ENCODE measurements at regions not wholly inside any gene's neighbourhood (a gene's known extent, or its start where the extent isn't known, plus 50 kb on each side); places are given as distances from the start of the nearest gene placed in this dataset.

DNA sequence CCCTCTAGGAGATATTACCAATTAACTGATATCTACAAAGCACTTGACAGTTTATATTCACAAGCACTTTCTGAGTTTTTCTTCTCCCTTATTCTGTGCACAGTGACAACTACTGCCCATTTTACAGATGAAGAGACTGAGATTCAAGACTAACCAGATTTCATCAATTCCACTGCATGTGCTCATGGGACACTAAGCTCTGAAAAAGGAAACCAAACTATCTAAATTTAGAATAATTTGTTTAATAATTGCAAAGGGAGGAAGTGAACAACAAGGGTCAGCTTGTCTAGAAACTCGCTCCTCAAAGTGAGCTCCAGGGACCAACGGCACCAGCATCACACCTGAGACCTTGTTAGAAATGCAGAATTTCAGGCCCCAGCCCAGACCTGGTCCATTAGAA lies 50.8 kb upstream of the MYLIP start:
- DNase-seq, result no peak

DNA sequence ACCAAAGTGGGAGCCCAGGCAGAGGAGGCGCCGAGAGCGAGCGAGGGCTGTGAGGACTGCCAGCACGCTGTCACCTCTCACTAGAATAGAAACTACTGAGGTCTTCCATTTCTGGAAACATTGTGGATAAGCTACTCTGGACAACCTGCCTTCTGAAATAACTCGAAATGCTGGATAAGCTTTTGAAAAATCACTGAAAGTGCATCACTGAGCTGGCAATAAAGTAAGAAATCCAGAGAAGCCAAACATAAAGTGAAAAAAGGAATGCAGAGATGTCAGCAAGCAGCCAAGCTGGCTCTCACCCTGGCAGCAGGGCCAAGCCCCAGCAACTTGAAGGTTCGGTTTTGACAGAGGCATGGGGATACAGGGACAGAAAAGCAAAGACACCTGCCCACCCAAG lies 59.2 kb upstream of the MYLIP start:
- no peak for DNase-seq

DNA sequence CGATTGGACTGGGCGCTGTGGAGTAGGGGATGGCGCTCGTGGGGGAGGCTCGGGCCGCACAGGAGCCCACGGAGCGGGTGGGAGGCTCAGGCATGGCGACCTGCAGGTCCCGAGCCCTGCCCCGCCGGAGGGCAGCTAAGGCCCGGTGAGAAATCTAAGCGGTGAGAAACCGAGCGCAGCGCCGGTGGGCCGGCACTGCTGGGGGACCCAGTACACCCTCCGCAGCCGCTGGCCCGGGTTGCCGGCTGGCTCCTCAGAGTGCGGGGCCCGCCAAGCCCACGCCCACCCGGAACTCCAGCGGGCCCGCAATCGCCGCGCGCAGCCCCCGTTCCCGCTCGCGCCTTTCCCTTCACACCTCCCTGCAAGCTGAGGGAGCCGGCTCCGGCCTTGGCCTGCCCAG lies 59.7 kb upstream of the MYLIP start:
- no peak for DNase-seq

DNA sequence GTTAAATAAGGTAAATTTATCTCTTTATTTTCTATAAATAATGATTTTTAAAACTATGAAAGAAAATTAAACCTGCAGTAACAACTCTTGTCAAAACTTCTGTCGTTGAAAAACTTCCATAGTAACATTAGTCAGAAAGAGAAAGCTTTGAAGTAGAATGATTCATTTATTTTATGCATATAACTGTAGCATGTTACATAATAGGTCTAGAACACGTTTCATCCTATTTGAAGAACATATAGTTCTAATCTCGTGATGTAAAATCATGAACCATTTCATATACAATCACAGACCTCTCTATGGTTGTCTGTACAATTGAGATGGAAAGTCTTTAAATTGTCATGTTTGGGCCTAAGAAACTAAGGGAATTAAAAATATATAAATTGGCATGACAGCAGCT lies 61.3 kb upstream of the MYLIP start:
- no peak for DNase-seq

DNA sequence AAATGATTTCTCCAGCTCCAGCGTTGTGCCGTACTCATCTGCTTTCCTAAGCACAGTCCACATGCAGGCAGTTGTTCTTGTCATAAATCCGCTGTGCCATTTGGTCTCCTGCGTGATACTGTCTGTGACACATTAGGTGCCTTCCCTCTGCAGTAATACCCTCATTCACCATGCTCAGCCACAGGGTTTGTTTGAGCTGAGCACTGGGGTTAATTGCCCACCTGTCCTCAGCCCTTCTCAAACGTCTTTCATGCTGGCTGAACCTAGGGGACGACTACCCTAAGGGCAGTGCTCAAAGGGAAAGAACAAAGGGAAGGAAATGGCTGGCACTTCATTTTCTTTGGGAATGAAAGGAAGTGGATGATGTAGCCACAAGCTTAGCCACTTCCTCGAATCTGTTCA lies 64.2 kb upstream of the MYLIP start:
- DNase-seq, result no peak

DNA sequence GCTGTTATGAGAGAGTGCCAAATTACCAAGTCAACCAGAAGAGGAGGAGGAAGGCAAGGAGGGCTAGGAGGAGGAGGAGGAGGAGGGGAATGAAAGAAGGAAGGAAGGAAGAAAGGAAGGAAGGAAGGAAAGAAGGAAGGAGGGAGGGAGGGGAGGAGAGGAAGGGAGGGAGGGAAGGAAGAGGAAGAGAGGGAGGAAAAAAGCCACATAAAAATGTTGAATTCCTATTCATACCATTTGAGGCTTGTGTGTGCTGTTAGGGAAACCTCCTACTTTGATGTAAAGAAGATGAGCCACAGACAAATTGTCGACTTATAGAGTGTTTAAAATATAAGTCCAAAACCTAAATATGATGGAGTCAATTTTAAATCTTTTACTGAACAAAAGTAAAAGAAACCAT lies 65.3 kb upstream of the MYLIP start:
- DNase-seq, result no peak

DNA sequence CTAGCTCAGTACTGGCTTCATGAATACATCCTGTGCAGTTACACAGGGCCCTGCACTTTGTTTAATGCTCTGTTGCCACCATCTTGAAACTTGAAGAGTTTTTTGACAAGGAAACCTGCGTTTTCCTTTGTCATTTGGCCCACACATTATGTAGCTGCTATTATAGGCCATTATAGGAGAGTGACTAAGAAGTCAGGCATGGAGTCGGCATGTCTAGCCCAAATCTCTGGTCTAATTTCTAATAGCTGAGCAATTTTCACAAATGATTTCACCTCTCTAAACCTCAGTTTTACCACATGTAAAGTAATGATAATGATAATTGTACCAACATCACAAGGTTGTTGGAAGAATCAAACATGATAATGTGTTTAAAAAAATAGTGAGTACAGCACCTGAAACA lies 67.1 kb upstream of the MYLIP start:
- DNase-seq, result no peak

DNA sequence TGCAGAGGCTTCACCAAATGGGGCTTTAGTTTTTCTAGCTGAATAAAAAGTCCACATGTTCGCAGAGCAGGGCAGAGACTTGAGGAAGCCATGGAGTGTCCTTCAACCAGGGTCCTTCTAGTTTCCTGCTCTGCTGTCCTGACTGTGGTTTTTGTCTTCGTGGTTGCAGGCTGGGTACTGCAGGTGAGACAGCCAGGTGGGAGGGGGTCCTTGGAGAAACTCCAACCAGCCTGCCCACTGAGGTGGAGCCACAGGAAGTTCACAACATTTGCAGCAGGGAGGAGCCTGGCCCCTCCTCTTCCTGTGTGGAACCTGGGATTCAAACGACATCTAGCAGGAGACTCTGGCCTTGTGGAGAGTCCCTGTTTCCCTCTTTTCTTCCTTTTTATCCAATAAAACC lies 68.8 kb upstream of the MYLIP start:
- DNase-seq, result no peak

DNA sequence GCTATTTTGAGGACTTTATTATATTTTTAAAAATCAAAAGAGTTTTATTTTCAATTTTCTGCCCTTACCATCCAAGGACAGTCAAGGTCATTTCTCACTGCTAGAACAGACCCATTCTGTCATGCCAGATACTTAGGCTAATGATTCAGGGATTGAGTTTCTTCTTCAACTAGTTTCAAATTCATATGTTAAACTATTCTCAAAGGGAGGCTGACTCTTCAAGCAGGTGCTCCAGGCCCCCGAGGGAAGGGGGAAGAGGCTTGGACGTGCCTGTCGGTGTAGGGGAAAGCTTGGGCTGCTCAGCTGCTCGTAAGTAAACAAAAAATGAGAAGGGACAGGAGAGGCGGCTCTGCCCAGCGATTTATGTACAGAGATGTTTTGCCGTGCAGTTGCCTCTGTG lies 69.4 kb upstream of the MYLIP start:
- DNase-seq, result peak; percentile 71

DNA sequence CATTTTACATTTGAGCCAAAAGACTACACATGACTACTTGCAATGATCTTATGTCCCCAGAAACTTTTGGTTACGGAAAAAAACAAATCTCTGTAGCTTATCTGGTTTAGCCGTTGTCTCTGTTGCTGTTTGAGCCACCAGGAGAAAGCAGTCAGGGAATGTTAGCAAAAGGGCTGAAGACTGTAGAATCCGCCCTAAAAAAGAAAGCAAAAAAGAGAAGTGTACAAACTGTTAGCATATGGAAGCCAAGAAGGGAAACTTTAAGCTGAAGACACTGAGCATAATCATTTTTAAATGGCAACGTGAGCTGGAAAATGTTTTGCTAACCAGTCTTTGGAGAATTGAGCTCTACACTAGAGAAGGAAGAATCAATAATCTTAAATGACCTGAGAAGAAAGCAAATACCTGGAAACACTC lies 69.9 kb upstream of the MYLIP start:
- DNase-seq, result no peak

DNA sequence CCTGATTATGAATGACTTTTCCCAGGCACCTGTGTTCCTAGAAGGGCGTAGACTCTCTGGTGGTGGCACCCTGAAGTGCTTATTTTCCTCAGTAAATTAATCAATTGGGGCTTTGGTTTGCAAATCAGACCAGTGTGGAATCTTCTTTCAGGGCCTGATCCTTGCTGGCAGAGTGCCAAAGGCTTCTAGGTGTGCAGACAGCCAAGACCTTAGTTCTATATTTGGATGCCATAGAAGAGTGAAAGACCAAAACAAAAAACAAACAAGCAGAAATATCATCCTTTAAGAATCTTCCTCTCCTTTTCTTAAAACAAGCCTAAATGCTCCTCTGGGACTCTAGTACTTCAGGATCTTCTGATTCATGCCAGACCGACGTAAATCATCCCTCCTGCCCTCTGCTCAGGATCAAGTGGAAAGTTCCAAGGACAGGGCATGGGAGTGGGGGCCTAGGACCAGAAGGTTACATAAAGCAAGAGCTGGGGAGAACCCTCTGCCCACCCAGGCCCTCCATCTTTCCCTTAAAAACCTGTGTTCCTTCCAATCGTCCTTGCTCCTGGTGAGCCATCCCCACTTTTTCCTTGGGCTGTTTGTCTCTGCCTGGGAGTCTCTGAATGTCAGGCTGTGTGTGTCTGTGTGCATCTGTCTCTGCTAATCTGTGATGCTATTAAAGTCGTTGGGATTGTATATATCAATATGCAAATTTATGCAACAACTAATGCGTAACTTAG lies 70.5 kb upstream of the MYLIP start:
- no peak for DNase-seq

DNA sequence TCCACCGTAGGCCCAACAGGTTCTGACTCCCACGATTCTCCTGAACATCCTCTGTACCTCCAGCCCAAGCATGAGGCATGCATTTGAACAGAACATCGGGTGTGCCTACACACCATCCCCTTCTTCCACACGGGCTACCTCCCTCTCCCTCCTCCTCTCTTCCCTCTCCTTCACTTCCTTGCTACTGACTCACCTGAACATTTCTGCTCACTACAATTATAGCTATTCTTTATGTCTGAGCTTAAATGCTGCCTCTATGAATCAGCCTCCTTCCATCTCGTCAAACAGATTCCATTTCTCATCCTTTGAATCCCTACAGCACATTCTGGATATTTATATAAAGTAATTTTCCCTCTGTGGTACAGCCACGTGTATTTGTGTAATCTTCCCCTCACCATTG lies 71.4 kb upstream of the MYLIP start:
- no peak for DNase-seq

DNA sequence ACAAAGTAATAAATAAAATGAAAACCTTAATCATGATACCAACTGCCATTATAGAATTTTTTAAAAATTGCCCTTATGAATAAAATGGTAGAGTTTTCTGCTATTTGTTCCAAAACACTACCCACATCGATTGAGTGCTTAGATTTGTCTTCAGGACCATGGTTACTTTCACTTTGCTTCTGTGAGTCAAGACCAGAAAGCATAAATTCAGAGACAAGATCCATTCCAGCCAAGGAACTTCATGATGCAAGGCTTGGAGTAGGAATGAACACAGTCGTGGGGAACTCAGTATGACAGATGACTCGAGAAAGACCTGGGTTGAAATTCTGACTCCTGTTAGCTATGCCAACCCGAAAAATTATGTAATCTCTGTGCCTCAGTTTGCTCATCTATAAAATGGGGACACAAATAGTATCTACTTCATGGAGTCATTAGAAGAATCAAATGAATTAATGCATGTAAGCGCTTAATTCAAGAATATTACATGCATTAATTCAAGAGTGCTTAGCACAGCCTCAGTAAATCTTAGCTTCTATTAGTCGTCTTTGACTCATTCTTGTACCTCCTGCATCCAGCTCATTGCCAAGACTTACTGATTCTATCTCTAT lies 72.5 kb upstream of the MYLIP start:
- DNase-seq, result no peak

DNA sequence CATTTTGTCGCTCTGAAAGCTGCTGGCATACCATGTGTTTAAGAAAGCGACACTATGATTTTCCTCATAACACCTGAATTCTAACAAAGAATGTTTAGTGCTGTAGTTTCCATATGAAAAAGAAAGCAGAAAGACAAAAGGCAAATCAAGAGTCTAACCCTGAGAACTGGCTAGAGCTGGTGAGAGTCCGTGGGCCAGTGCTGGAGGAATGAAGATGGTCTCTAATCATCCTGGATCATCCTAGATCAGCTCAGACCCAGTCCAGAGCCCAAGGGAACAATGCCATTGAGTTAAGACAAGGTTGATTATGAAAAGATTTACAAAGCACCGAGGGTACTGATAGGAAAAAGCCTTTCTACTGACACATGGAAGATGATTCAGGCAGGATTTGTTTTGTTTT lies 73.0 kb upstream of the MYLIP start:
- no peak for DNase-seq

DNA sequence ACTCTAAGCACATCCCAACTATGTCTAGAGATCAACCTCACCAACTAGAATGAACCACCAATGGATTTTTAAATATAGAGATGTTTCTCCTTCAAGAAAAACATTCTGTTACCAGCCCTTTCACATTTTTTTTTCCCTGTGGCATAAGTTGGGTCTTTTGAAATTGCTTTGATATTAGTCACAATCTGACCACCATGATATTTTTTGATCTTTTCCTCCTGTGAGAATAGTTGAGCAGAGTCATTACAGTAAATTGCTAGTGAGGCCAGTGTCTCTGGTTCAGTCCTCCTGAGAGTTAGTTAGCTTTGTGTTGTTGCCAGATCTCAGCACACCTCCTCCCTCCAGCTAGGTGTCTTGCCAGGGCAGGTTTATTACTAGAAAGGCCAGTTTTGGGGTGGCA lies 79.7 kb upstream of the MYLIP start:
- no peak for DNase-seq

DNA sequence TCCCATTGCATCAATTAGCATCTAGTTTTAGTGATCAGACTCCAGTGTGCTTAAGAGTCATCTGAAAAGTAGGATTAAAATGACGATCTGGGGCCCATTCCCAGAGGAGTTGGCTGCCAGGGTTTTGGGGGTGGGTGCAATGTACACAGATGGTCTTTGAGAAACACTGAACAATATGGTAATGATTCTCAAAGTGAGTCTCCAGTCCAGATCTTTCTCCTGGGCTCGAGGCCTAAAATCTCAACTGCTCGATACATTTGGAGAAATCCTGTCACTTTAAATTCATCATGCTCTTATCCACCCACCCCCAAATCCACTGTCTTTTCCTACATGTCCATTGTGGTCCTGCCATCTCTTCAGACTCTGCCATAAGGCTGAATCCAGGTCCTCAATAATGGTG lies 80.7 kb upstream of the MYLIP start:
- DNase-seq, result no peak

DNA sequence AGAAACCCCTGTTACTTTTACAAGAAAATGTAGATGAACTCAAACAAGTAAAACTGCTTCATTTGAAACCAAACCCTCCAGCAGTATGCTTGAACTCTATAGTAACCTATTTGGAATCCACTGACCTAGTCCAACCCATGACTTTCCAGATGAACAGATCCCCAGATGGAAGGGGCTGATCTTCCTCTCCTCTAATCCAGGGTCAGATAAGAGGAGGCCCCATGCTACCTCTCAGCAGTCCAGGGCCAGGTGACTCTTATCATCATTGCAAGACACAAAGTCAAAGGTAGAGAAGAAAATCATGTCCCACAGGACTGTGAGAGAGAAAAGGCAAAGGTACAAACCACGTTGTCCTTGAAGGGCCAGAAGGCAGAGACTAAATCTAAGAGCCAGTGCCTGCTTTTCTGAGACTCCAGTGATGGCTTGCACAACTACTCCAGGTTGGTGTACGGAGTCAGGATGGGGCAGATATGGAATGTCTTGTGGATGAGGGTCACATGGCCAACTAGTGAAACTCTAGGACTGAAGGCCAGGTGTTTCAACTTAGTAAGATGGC lies 81.4 kb upstream of the MYLIP start:
- no peak for DNase-seq

DNA sequence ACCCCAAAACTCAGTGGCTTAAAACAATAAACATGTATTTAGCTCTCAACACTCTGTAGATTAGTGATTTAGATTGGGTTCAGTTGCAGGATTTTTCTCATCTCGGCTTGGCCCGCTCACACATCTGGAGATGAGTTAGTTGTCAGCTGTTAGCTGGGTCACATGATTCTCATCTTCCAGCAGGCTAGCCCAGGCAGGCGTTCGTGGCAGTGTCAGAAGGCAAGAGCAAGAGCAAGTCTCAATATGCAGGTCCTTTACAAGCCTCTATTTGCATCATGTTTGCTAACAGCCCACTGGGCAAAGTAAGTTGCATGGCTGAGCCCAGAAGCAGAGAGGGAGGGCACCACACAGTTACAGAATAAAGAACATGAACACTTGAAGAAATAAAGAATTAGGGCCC lies 83.6 kb upstream of the MYLIP start:
- DNase-seq, result no peak

DNA sequence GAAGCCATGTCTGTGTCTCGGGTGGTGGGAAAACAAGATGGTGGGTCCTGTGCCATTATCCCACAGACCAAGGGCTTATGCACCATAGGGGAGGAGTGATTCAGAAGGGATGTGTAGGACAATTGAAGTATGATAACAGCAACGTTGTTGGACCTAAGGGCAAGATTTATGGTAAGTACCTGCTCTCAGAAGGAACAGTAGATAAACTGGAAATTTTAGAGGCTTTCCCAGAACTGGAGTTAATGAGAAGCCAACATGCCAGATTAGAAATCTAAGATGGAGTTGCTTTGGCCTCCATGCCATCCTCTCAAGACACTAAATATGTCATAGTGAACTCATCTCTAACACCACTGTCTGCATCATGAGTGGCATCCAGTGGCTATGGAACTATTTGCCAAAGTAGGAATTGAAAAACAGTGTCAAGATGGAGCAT lies 84.7 kb upstream of the MYLIP start:
- DNase-seq, result no peak

DNA sequence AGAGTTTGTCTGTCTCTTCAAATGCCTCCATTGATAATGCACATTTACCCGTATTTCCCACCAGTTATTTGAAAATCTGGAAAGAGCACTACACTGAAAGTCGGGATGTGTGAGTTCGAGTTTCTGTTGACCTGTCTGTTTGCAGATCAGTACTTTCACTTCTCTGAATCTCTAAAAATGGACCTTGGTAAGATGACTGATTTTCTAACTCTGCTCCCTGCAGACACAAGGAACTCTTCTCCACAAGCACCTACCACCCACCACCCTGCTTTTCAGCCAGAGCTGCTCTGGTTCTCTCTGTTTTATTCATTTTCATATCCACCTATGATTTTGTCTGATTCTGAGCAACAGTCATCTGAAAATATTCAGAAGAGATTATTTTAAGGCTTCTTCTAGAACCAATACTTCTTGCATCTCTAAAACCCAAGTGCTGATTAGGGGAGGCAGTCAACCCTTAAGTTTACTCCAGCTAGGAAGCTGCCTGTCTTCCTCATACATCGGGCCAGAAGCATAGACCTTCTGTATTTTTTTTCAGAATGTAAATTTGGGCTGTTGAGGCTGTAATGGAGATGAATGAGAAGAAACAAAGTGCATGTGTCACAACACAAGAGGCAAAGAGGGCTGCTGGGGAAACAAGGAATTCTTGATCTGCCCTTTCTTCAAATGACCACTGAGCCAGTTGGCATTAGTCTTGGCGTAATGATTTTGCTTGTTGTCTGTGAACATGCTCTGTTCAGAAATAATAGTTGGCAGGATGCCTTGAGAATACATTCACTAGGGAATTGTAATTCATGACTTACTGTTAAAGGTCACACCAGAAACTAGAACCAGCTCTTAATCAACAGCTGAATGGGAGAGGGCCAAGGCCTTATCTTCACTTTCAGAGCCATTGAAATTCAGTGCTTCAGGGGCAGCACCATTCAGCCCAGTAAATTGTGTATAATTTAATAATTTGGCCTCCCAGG lies 85.4 kb upstream of the MYLIP start:
- no peak for DNase-seq

DNA sequence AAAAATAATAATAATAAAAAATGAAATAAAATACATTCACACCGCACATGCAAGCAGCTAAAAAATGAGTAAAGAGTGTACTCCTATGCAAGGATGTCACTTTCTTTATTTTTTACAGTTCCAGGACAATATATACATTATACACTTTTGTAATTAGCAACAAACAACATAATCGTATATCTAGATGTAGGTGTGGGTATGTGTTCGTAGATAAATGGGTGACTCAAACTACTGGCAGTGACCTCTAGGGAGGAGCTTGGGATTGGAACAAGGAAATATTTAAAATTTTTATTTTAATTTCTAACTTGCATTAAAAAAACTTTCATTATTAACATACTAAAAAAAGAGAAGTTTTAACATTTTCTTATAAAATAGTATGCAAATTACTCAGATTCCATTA lies 86.1 kb upstream of the MYLIP start:
- no peak for DNase-seq

DNA sequence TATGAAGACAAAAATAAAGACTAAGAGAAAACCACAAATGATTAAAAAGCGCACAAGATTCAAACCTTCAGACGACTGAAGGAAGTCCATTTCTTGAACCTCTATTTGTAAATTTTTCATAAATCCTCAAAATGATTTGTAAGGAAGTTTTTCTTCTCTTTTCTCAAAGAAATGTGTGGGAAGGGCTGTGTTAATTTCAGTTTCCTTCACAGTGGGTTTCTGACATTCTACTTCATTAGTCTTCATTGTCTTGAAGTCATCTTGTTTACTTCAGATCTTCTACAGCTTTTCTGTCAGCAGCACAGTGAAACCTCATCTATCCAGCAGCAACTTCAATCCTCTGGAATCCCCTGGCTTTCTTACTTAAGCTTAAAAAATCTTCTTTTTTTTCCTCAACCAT lies 87.6 kb upstream of the MYLIP start:
- no peak for DNase-seq

DNA sequence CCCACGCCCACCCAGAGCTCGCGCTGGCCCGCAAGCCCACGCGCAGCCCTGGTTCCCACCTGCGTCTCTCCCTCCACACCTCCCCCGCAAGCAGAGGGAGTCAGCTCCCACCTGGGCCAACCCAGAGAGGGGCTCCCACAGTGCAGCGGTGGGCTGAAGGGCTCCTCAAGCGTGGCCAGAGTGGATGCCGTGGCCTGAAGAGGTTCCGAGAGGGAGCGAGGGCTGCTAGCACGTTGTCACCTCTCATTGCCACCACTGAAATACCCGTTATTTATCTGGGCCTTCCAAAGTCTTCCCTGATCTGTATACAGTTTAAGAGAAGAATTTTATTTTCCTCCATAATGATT lies 88.3 kb upstream of the MYLIP start:
- DNase-seq, result no peak

All from NCI-H1436 treated with DMSO at 0.1 percent for 48 hours (cell line).